Pancreas (tissue), 10 donors: ENCODE measurements at regions not wholly inside any gene's neighbourhood (a gene's known extent, or its start where the extent isn't known, plus 50 kb on each side); places are given as distances from the start of the nearest gene placed in this dataset.
"Not testable (repeated sequence)": the region's sequence is repeated elsewhere in the genome, so short reads cannot be mapped to it uniquely, and the experiment has no call there.

ENCODE experiments used
- ATAC-seq, 4 donors: fragments of 200-7000 bp; cut with Tn5 transposase; one replicate each; pipeline versions ENCODE4 v1.8.0 to v1.9.1; 2020; ENCODE audit warnings: mild to moderate bottlenecking in 4 of 4, moderate library complexity in 4 of 4
- DNase-seq, 6 donors: peaks; one replicate each; pipeline ENCODE4 v3.0.0-alpha.2; 2020
- FAIRE-seq: peaks from 2 replicates; lab custom pipeline; 2012; peaks lifted over from hg19 to GRCh38; lab: Jason Lieb, UNC
- H3K27ac ChIP-seq, 4 donors: fragments of 200-600 bp; sonication (generic); 1 replicate in 3 of 4; 2 replicates in 1 of 4; pipeline versions ENCODE4 v1.5.0 to v1.8.0; 2020
- H3K27me3 ChIP-seq, 4 donors: fragments of 200-600 bp; one replicate each; pipeline ENCODE4 v1.8.0; 2021
- H3K36me3 ChIP-seq, 3 donors: fragments of 200-600 bp; sonication (generic) in 1 of 3; one replicate each; pipeline versions ENCODE4 v1.5.0 to v1.8.0; 2020 to 2021
- H3K4me1 ChIP-seq, 3 donors: fragments of 200-600 bp; one replicate each; pipeline ENCODE4 v1.8.0; 2021
- H3K4me3 ChIP-seq, 4 donors: fragments of 200-600 bp; sonication (generic) in 2 of 4; one replicate each; pipeline versions ENCODE4 v1.5.0 to v1.8.0; 2020 to 2021
- H3K9me3 ChIP-seq, 4 donors: fragments of 200-600 bp; one replicate each; pipeline ENCODE4 v1.8.0; 2021
- WGBS, 2 donors: extraction: QIAGEN DNeasy Blood & Tissue Kit; methylation state at CpG; one replicate each; pipeline ENCODE4 v1.1.7; 2013; 5-methylcytosine and 5-hydroxymethylcytosine counted together
- intact Hi-C, 3 donors: fragments of 100-400 bp; cut with DNase I; formaldehyde crosslinking; loops; one replicate each; pipeline versions ENCODE4 v1.11.1 to v1.14.2; 2022
- TF ChIP-seq, protein P1 (sequence below), 4 donors: fragments of 200-600 bp; sonication (generic) in 3 of 4; IDR thresholded peaks; one replicate each; pipeline versions ENCODE4 v1.5.0 to v1.8.0; 2021; ENCODE audit warnings: antibody characterized with exemption in 4 of 4
- donor health status: healthy with polysubstance abuse.
- donor health status: DM: no; HTN: no; CAD: no; lungs with moderate emphysema.
- donor health status: DM: no; HTN: no; CAD: no.
- donor health status: control.
- donor health status: control.
- donor health status: Bipolar disorder and iron deficiency.
- donor health status: DM: yes; HTN: yes; CAD: no.
- donor health status: DM: no; HTN: no; CAD: no.
- donor health status: DM: no; HTN: no; CAD: no.
- donor health status: DM: yes; HTN: yes; CAD: no.

- H3K9me3 ChIP-seq: no peaks in the 10 kb centered on the region
- FAIRE-seq (no peak), ATAC-seq (no peak)
Measured at GRCh38 chr10:109324721-109325120, 598.6 kb downstream of the XPNPEP1 start.

GRCh38 chr10:109317746-109318366 is 605.5 kb downstream of the XPNPEP1 start:
- Histone ChIP-seq H3K27ac (no peak overlapping the region), H3K4me3 (no peak overlapping the region), H3K9me3 (no peaks in the 10 kb centered on the region), H3K36me3 (no peaks in the 10 kb centered on the region), H3K27me3 (peaks cover 0 to 3% (median 0%) of the 10 kb centered on the region in 4 donors), H3K4me1 (no peaks in the 10 kb centered on the region)
- no peak for FAIRE-seq
- WGBS, 2 donors: 62 to 63% methylated on average over 3 of the region's 3 CpGs
- TF ChIP-seq, protein P1, sequence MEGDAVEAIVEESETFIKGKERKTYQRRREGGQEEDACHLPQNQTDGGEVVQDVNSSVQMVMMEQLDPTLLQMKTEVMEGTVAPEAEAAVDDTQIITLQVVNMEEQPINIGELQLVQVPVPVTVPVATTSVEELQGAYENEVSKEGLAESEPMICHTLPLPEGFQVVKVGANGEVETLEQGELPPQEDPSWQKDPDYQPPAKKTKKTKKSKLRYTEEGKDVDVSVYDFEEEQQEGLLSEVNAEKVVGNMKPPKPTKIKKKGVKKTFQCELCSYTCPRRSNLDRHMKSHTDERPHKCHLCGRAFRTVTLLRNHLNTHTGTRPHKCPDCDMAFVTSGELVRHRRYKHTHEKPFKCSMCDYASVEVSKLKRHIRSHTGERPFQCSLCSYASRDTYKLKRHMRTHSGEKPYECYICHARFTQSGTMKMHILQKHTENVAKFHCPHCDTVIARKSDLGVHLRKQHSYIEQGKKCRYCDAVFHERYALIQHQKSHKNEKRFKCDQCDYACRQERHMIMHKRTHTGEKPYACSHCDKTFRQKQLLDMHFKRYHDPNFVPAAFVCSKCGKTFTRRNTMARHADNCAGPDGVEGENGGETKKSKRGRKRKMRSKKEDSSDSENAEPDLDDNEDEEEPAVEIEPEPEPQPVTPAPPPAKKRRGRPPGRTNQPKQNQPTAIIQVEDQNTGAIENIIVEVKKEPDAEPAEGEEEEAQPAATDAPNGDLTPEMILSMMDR (IDR thresholded peaks at IDR 0.05): no peak
- intact Hi-C loops: no loop called here
- ATAC-seq: no peak
- DNase-seq: no peak

More at GRCh38 chr10:109324721-109325120, 598.6 kb downstream of the XPNPEP1 start:
- Histone ChIP-seq H3K27me3 (no peaks in the 10 kb centered on the region), H3K27ac (no peak overlapping the region), H3K36me3 (no peaks in the 10 kb centered on the region), H3K4me3 (no peak overlapping the region), H3K4me1 (no peaks in the 10 kb centered on the region)
- TF ChIP-seq, protein P1 (IDR thresholded peaks at IDR 0.05): no peak
- intact Hi-C loops: no loop called here
- 72 to 86% methylated on average over 3 of the region's 3 CpGs for WGBS, 2 donors
- DNase-seq: no peak

DNA sequence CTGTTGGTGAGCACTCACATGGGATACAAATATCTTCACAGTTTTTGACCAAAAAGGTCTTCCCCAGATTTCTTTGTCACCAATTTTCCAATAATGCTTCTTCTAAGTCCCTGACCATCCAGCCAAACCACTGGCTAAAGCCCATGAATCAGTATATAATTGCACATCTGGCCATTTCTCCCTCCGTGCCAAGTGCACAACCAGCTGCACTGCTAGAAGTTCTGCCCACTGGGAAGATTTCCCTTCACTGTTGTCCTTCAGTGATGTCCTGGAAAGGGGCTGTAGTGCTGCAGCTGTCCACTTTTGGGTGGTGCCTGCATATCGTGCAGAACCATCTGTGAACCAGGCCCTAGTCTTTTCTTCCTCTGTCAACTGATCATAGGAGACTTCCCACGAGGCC is 609.3 kb downstream of the XPNPEP1 start:
- DNase-seq, ATAC-seq, H3K36me3 ChIP-seq, FAIRE-seq, H3K9me3 ChIP-seq, H3K4me1 ChIP-seq, H3K27ac ChIP-seq, H3K27me3 ChIP-seq, intact Hi-C loops, H3K4me3 ChIP-seq: not testable (repeated sequence)
- WGBS, 2 donors: 63 to 75% methylated on average over 3 of the region's 3 CpGs

DNA sequence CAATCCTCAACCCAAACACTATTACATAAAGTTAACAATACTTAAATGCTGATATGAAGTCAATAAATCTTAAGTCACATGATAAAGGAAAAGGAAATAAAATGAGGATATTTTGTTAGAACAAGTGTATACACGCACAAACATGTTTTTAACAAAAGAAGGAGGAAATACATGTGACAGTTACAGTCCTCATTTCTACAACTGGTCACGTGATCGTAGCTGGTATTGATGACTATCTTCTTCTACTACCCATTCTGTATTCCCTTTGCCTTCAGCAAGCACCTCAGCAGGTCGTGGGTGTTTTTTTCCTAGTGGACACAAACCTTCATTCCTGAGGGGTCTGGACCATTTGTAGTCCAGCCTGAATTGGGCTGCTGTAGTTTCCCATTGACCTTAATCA is 610.8 kb downstream of the XPNPEP1 start:
- not testable (repeated sequence) for FAIRE-seq

GRCh38 chr10:109308971-109309370 is 614.3 kb downstream of the XPNPEP1 start:
- Histone ChIP-seq H3K4me1 (no peaks in the 10 kb centered on the region), H3K27me3 (no peaks in the 10 kb centered on the region), H3K27ac (no peak overlapping the region), H3K9me3 (no peaks in the 10 kb centered on the region), H3K4me3 (no peak overlapping the region), H3K36me3 (no peaks in the 10 kb centered on the region)
- FAIRE-seq: no peak
- intact Hi-C loops: no loop called here
- 68 to 69% methylated on average over 6 of the region's 6 CpGs for WGBS, 2 donors
- ATAC-seq: no peak
- no peak for DNase-seq
- TF ChIP-seq, protein P1 (IDR thresholded peaks at IDR 0.05): no peak

More for the DNA sequence above, 610.8 kb downstream of the XPNPEP1 start:
- intact Hi-C loops, DNase-seq, H3K27me3 ChIP-seq, H3K27ac ChIP-seq, H3K4me3 ChIP-seq, H3K4me1 ChIP-seq, H3K9me3 ChIP-seq, ATAC-seq, H3K36me3 ChIP-seq: not testable (repeated sequence)
- 72 to 82% methylated on average over 4 of the region's 4 CpGs for WGBS, 2 donors

GRCh38 chr10:109307102-109307501 is 616.2 kb downstream of the XPNPEP1 start:
- FAIRE-seq, H3K9me3 ChIP-seq, H3K4me3 ChIP-seq, H3K4me1 ChIP-seq, H3K36me3 ChIP-seq, ATAC-seq, intact Hi-C loops, DNase-seq, H3K27me3 ChIP-seq, H3K27ac ChIP-seq: not testable (repeated sequence)
- 28 to 32% methylated on average over 5 of the region's 5 CpGs for WGBS, 2 donors
